ENCODE measurements at regions not wholly inside any gene's neighbourhood (a gene's known extent, or its start where the extent isn't known, plus 50 kb on each side); places are given as distances from the start of the nearest gene placed in this dataset.

DNA sequence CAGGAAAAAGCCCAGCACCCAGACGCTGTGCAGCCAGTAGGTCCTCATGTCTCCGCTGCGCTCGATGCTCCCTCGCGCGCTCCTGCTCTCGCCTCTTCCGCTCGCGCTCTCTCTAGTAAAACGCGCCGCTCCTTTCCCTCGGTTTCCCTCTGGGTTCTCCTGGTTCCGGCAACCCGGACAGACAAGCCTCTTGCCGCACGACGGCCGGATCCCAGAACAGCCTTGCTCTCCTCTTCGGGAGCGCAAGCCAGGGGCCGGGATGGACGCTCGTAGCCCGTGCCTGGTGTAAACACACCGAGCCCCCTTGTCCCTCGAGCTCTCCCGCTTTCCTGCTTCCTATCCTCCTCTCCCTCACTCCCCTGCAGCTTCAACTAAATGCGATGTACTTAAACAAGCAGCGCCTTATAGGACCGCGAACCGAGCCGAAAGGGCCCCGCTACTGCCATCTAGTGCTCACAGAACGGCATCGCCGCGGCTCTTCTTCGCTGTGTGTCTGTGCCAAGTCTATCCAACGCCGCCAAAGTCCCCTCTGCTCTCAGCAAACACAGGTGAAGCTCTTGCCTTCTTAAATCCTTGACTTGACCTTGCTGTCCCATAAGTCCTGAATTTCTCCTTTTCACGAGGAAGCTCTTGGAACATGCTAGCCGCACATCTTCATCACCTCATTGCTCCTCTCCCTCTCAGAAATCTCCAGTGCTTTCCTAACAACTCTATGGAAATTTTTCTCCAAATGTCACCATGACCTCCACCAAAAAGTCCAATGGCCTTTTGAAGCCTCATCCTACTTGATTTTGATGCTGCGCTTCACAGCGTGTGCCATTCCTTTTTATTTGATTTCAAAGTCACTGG, 1037.2 kb downstream of the IGSF11 start:
- TF ChIP-seq, protein P1, sequence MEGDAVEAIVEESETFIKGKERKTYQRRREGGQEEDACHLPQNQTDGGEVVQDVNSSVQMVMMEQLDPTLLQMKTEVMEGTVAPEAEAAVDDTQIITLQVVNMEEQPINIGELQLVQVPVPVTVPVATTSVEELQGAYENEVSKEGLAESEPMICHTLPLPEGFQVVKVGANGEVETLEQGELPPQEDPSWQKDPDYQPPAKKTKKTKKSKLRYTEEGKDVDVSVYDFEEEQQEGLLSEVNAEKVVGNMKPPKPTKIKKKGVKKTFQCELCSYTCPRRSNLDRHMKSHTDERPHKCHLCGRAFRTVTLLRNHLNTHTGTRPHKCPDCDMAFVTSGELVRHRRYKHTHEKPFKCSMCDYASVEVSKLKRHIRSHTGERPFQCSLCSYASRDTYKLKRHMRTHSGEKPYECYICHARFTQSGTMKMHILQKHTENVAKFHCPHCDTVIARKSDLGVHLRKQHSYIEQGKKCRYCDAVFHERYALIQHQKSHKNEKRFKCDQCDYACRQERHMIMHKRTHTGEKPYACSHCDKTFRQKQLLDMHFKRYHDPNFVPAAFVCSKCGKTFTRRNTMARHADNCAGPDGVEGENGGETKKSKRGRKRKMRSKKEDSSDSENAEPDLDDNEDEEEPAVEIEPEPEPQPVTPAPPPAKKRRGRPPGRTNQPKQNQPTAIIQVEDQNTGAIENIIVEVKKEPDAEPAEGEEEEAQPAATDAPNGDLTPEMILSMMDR (IDR thresholded peaks at IDR 0.05): peak; percentile 43 to 72 (median 62)
- TF ChIP-seq POLR2A (IDR thresholded peaks at IDR 0.05): no peak

Data from prostate gland (tissue), 2 donors.